ENCODE measurements at regions not wholly inside any gene's neighbourhood (a gene's known extent, or its start where the extent isn't known, plus 50 kb on each side); places are given as distances from the start of the nearest gene placed in this dataset.
"Not testable (repeated sequence)": the region's sequence is repeated elsewhere in the genome, so short reads cannot be mapped to it uniquely, and the experiment has no call there.

DNA sequence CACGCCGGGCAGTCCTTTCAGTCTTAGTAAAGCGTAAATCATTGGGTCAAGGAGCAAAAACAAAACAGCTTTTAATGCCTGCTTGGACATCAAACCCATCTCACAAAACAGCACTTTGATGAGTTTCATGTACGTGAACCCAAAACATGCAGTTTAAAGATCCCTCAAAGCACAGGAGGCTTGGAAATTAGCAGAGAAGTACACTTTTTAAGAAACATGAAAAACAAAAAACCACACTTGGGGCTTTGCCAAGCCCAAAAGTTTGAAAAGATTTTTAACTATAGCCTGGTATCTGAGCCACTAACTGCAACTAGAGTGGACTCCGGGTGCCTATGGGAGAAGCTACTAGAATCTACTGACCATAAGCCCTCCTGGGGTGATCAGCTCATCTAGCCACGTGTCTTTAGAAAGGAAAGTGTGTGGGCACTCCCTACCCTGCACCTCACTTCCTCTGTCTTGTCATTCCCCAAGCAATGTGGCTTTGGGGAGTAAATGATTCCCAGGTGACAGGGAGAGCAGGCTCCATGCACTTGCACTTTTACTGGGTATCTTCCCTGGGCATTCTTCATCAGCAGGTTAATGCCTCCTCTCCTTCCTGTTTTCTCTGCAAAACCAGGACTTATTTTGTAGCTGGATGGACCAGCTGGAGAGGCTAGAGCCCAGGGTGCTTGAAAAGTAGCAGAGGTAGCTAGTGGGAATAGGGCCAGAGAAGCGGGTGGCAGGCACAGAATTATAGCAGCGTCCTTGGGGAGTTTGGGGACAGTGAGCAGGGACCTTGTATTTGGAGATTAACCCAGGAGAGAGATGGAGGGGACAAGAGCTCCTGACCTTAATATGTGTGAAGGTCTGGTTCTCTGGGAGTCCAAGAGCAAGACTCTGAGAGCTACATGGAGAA, 339.3 kb downstream of the BCL11B start:
- no peak for DNase-seq (ENCODE audit: low read depth in 1 of 2, low spot score in 1 of 2)

DNA sequence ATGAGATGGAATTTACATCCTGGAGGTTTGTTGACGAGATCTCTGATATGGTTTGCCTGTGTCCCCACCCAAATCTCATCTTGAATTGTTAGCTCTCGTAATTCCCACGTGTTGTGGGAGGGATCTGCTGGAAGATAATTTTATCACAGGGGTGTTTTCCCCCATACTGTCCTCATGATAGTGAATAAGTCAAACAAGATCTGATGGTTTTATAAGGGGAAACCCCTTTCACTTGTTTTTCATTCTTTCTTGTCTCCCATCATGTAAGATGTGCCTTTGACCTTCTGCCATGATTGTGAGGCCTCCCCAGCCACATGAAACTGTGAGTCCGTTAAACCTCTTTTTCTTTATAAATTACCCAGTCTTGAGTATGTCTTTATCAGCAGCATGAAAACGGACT, 337.4 kb downstream of the BCL11B start:
- DNase-seq (ENCODE audit: low read depth in 1 of 2, low spot score in 1 of 2) = not testable (repeated sequence)

DNA sequence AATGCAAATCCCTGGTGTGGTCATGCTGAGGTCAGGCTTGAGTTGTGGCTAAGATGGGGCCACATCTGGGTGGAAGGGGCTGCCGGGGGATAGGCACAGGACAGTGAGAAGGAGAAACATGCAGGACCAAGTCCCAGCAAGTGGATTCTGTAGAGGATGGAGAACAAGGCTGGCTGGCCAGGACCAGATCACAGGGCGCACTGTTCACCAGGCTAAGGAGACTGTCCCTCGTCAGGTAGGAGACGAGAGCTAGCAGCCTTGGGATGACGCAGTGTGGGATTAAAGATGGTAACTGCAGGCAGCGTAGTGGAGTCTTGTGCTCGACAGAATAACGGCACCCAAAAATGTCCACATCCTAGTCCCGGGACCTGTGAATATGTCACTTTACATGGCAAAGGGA, 336.1 kb downstream of the BCL11B start:
- no peak for DNase-seq (ENCODE audit: low read depth in 1 of 2, low spot score in 1 of 2)

DNA sequence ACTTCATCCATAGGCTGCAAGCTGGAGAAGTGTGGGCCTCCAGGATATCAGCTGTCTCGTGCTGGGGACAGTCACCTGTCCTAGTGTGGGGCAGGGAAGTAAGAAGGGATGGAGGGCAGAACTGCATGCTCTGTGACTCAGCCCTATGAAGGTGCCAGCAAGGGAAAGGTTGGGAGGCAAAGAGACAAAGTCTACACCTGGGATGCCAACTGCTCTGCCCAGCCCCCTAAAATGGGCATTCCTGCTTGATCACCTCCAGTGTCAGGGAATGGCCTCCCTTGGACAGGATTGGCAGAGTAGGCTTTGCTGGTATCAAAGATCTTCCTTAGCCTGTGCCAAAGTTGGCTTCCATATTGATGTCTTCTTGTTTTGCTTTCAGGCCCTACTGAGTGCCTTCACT, 335.0 kb downstream of the BCL11B start:
- no peak for DNase-seq (ENCODE audit: low read depth in 1 of 2, low spot score in 1 of 2)

DNA sequence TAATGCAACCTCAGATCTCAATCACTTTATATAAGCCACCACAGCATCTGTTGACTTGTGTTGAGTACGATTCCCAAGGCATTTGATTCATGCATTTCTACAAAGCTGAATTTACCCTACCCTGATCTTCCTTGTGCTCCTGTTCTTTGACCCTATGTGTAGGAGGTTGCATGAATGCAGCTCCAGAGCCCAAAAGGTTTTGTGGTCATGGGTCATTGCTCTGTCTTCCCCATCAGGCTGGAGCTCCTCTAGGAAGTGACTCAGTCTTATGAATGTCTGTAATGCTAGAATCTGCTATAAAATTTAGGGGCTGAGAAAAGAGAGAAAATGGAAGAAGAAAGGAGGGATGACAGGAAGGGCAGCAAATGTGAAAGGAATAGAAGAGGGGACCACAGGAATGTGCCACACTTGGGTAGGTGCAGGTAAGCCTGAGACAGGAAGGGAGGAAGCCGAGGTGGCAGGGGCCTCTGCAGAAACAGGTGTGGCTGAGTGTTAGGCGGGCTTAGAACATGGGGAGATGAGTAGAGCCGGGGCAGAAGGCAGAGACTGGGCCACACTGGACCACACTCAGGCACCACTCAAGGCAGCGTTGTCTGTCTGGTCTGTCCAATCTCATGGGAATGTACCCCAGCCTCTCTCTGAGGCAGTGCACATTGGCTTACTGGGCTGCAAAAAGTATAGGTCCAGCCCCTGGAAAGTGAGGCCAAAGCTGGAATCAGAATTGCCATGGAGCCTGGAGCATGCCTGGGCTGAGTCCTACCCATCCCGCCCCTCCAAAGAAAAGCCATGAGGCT, 334.1 kb downstream of the BCL11B start:
- no peak for DNase-seq (ENCODE audit: low read depth in 1 of 2, low spot score in 1 of 2)

DNA sequence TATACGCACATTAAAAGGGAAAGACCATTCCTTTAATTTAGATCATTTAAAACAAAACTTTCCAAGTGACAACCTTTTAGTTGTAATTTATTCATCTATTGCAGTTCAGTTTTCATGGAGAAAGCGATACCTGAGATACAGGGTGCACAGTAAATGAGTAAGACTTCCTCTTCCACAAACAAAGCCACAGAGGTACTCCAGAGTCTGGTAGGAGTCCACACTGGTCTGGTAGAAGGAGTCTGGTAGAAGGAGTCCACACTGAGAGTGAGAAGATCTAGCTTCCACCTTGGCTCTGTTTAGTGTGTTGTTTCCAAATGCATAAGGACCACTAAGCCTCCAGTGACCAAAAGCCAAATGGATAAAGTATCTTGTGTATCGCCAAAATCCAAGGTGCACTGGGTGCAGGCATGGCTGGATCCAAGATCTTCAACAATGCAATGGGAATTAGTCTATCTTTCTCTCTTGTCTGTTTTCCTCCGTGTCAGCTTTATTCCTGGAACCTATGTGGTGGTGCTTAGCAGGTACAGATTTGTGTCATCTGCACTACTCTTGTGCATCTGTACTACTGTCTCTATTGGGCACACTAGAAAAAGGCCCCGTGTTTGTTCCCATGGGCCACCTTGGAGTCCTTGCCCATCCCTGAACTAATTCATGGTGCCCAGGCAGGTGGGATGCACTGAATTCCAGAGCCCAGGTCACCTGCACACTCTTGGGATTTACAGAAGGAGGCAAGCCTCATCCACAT, 331.1 kb downstream of the BCL11B start:
- DNase-seq (ENCODE audit: low read depth in 1 of 2, low spot score in 1 of 2) = no peak

DNA sequence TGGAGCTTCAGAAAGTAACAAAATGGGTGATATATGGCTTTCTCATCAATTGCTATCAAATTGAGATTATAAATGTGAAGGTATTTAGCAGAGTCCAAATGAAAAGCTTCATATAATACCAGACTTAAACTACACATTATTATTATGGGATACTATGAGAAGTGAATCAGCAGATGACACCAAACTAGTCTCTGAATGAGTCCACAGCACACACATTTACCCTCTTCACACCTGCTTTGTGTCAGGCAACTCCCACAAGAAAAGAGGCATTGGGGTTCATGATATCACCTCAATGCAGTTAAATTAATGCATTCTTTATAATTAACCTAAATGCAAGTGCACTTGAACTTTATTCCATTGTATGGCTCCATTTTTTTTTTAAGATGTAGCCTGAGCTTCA, 330.5 kb downstream of the BCL11B start:
- no peak for DNase-seq (ENCODE audit: low read depth in 1 of 2, low spot score in 1 of 2)

DNA sequence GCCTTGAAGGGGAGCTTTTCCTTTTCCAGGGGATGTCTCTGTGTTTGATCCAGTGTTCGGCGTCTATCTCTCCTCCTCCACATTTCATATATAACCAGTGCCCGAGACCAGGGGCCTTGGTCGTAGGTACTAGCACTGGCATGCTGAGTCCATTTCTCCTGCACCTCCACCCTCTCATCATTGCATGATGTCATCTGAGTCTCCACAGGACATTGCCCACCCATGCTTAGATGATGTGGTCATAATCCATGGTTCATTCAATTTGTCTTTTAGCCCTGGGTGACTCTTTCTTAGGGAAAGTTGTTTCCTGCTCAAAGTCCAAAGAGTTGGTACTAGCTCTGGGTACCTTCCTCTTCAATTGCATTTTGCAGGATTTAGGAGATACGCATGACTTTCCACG, 328.1 kb downstream of the BCL11B start:
- no peak for DNase-seq (ENCODE audit: low read depth in 1 of 2, low spot score in 1 of 2)

DNA sequence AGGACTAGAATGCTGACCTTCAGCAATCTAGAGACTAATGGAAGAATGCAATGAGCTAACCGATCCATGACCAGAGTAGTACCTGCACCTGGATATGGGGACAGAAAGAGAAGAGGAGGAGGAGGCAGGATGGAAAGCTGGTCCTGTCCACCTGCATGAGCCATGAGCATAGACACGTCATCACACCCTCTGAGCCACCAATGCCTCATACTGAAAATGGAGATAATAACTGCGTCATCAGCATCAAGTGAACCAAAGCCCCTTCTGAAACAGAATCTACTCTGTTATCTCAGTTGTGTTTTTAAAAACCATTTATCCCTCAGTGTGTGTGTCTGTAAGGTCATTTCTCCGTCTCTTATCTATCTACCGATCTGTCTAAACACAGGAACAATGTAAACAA, 327.0 kb downstream of the BCL11B start:
- no peak for DNase-seq (ENCODE audit: low read depth in 1 of 2, low spot score in 1 of 2)

DNA sequence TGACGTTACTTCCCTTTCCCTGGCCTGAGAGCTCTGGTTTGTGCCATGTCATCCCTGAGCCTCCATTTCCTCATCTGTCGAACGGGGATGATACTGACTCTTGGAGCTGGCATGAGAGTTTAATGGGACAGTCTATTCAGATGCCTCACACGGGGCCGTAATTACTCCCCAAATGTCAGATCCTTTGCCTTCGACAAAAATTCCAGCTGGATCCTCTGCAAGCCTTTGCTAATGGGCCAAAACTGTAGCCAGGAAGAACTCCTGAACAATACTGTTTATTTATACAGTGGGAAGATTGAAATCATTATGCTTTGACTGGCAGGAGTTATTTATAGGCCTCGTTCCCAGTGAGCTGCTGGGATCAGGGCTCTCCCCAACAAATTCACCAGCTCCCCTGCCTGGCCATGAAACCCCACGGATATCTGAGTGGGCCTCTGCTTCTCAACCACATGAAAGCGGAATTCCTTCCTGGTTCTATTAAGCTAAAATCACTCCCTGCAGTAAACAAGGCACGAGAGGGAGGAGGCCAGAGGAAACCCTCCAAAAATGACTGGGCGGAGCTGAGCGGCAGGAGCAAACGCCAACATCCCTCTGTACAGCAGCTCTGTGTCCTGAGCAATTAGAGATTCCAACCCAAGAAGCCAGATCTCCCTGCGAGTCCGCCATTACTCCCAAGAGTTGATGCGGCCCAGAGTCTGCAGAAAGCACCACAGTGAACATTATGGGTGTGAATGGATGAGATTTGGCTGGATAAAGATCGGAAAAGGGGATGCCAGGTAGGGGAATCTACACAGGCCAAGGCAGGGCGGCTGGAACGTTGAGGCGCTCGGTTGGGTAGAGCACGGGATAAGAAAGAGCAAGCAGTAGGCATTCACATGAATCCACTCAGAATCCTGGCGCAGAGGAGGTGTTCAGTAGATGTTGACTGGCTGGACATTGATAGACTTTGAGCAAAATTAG, 326.1 kb downstream of the BCL11B start:
- no peak for DNase-seq (ENCODE audit: low read depth in 1 of 2, low spot score in 1 of 2)

DNA sequence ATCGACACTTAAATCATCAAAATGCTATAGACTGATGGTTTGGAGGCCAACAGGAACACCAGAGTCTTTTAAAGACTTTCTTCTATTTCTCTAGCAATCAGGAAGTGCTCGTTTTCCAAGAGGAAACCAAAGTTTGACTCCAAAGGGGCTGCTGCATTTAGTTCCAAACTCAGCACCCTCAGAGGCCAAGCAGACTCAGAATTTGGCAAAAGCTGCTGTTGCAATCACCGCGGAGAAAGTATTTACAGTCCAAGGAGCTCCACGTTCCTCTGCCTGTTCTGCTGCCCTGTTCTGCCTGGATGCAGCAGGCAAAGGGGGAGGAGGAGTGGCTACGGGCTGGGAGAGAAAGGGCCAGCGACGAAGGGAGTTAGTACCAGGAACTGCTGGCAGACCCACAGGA, 325.1 kb downstream of the BCL11B start:
- no peak for DNase-seq (ENCODE audit: low read depth in 1 of 2, low spot score in 1 of 2)

DNA sequence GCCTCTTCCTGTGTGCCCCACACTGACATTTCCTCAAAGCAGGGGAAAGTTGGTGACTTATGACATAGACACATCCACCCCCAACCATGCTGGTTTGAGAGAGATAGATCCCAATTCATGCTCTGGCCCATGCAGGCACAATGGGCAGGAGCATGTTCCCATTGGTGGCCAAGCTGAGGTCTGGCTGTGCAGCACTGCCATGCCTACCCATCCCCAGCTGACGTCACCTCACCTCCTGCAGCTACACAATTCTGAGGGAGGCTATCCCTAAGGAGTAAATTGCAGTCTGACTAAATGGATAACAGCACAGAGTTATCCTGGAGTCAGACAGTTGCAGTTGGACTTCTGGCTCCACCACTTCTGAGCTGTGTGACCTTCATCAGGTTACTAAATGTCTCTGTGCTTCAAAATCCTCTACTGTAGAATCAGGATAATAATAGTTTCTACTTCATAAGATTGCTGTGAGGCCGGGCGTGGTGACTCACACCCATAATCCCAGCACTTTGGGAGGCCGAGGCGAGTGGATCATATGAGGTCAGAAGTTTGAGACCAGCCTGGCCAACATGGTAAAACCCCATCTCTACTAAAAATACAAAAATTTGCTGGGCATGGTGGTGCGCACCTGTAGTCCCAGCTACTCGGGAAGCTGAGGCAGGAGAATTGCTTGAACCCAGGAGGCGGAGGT, 323.9 kb downstream of the BCL11B start:
- no peak for DNase-seq (ENCODE audit: low read depth in 1 of 2, low spot score in 1 of 2)

DNA sequence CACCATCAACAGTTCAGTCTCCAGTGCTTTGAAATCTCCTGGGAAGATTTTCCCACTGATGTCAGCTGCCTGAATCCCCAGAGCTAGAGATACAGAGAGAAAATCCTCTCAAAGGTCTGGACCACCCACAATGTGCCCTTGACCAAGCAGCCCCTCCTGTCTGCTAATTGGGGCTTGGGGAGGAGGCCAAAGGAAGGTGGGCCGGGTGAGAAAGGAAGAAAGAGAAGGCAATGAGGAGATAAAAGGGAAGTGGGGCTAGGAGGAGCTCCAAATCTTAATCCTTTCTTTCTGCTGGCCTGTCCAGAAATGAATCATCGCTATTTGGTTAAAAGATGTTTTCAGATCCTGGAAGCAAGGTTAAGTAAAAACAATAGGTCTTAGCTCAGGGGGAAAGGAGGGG, 322.9 kb downstream of the BCL11B start:
- DNase-seq (ENCODE audit: low read depth in 1 of 2, low spot score in 1 of 2) = no peak

DNA sequence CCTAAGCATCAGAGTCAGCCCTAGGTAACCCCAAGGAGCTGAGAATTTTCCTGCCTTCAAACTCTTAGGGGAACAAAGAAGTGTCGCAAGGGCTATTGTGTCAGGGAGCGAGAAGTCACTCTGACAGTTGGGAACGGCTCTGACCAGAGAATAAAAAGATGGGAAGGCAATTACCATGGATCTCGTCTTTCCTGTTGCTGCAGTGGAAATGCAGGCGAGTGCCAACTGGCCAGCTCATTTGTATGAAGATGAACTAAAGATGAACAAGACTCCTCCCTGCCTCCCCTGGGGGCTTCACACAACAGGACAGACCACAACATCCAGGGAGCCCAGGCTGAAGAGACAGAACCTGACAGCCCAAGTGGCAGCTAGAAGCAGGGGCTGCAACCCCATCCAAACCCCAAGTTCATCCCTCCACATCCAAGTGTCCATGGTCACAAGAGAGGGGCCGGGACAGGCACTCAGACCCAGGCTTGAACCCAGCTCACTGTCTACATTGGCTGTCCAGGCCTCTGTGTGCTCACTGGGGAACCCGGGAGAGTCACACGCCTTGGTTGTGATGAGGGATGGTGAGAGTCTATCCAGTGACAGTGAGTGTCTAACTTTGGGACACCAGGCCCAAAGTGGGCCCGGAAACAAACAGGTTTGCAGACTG, 322.4 kb downstream of the BCL11B start:
- DNase-seq (ENCODE audit: low read depth in 1 of 2, low spot score in 1 of 2) = no peak

DNA sequence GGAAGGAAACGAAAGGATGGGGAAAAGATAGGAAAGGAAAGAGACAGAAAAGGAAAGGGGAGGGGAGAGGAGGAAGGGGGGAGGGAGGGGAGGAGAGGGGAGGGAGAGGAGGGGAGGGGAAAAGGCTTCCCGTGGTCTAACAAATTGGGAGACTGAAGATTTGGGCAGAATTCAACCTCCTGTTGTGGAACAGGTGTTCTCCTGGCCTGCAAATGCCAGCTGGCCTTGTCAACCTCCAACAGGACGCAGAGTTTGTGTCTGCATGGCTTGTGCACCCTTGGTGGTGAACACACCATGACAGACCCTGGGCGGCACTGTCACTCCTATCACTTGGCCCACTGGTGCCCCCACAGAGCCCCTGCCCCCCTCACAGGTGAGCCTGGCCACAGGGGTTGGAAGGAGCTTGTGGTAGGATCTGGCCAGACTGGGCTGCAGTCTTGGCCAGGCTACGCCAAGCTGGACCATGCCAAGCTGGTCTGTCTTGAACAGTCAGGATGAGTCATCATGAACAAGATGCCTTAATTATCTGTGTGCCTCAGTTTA, 321.6 kb downstream of the BCL11B start:
- no peak for DNase-seq (ENCODE audit: low read depth in 1 of 2, low spot score in 1 of 2)

DNA sequence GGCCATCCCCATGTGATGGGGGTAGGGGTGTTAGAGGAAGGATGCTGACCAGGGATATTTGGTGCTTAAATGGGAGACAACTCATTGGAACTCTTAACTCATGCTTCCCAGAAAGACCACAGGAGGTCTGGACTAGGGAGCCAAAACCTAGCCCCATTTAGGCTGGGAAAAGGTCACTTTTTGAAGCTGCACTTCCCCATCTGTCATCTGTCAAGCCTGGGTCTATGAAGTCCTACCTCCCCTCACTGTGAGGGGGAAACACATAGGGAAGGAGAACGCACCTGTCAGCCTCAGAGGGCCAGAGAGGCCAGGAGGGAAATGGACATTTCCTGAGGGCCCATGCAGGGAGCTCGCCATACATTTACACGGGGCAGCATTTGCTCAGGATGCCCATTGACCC, 321.0 kb downstream of the BCL11B start:
- DNase-seq (ENCODE audit: low read depth in 1 of 2, low spot score in 1 of 2) = no peak

DNA sequence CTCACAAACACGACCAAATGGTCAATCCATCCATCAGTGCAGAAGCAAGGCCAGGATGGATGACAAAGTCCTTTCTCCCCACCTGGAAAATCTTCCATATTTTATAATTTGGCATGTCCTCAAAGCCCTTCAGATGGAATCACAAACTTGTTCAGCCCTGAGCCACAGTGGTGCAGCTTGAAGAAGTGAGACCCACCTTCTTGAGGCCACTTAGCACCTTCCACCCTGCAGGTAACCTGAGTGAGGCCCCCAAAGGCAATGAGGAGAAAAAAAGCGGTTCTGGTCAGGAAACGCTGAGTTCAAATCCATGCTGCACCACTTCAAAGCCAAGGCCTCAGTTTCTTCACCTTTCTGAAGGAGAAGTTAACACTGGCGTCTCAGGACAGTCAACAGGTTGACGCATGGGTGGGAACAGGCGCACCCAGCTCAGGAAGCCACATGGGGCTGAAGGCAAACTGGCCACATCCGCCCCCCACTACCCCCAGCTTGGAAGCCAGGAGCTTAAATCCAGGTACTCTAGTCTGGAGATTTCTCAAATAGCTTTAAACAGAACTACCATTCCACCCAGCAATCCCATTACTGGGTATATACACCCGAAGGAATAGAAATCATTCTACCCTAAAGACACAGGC, 320.4 kb downstream of the BCL11B start:
- no peak for DNase-seq (ENCODE audit: low read depth in 1 of 2, low spot score in 1 of 2)

DNA sequence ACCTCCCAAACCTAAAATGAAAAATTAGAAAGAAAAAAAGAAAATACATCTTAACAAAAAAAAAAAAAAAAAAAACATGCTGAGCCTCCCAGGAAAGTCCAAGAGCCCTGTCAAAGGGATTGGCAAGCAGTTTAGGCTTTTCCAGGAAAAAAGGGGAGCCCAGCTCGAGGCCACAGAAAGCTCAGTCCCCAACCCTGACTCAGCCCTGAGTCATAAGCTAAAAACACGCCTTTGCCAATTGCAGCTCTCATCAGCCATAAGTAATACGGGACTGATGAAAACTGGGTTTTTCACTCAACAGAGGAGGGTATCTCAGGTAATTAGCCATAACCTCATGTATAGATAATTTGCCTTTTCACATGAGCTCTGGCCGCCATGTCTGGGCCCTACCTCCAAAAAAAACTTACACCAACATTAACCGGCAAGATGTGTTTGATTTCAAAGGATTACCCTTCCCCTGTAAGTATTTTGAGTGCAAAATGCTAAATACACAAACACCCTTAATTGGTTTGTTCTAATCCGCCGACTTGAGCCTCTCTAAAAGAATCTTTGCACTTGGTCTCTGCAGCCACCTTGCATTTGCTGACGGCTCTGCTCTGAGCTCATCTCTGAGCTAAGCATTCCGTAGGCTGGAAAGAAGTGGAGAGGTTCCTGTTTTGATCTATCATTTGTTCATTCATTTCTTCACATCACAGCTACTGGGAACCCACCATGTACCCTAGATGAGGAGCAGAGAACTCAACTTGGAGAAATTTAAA, 319.2 kb downstream of the BCL11B start:
- DNase-seq (ENCODE audit: low read depth in 1 of 2, low spot score in 1 of 2) = no peak
